K562 (cell line): ENCODE measurements at regions not wholly inside any gene's neighbourhood (a gene's known extent, or its start where the extent isn't known, plus 50 kb on each side); places are given as distances from the start of the nearest gene placed in this dataset.

Experiments
- ATAC-seq: fragments of 200-7000 bp; cut with Tn5 transposase; 3 replicates; pipeline ENCODE4 v1.9.1; 2020; ENCODE audit warnings: moderate library complexity
- BruUV-seq: library from RNA; stranded (reverse); fragments of 400-500 nt; replicated peaks from 2 replicates; lab custom pipeline; 2021; lab: Mats Ljungman, UMichigan
- CTCF ChIA-PET: fragments of 300-600 bp; formaldehyde crosslinking; extraction: SDS; loops from one replicate; lab custom pipeline; 2021; ENCODE audit warnings: low intra/inter-chr PET ratio; lab: Yijun Ruan, JAX
- POLR2A ChIA-PET: fragments of 300-600, 350-650 bp; sonication (Branson Sonifier 250); formaldehyde crosslinking; extraction: SDS; loops from one replicate; lab custom pipeline; 2021; ENCODE audit warnings: antibody characterized with exemption, inconsistent platforms; lab: Yijun Ruan, JAX
- DNase-seq, 4 experiments: peaks; one replicate each; pipeline versions ENCODE4 v3.0.0 to v3.0.0-alpha.2; 2011 to 2018; ENCODE audit warnings: low spot score in 3 of 4, mixed read lengths in 3 of 4; ENCODE audit errors: extremely low read depth in 1 of 4
- FAIRE-seq: peaks from 2 replicates; lab custom pipeline; 2011; peaks lifted over from hg19 to GRCh38; lab: Jason Lieb, UNC
- H2AFZ ChIP-seq: 2 replicates; pipeline ENCODE4 v1.6.0; 2011; ENCODE audit warnings: low read depth, low read length, control low read depth, inconsistent platforms
- H3K27ac ChIP-seq: fragments of 200-600 bp; 3 replicates; pipeline ENCODE4 v1.8.0; 2011; ENCODE audit warnings: low read depth, mild to moderate bottlenecking, control low read depth, inconsistent platforms, low read length, moderate library complexity, mixed read lengths; ENCODE audit errors: extremely low read depth
- H3K27me3 ChIP-seq, 2 experiments: fragments of 300-600 bp in 1 of 2; 2 replicates in 1 of 2; 3 replicates in 1 of 2; pipeline versions ENCODE4 v1.6.0 to v1.8.0; 2011; ENCODE audit warnings: inconsistent platforms in 2 of 2, low read length in 2 of 2, mild to moderate bottlenecking in 1 of 2, mixed read lengths in 1 of 2, moderate library complexity in 1 of 2; ENCODE audit not compliant: control insufficient read depth in 2 of 2, insufficient read depth in 2 of 2
- H3K36me3 ChIP-seq: fragments of 300-600 bp; 3 replicates; pipeline ENCODE4 v1.8.0; 2011; ENCODE audit warnings: mild to moderate bottlenecking, low read length, inconsistent platforms; ENCODE audit not compliant: control insufficient read depth, insufficient read depth
- H3K4me1 ChIP-seq, 2 experiments: fragments of 200-600 bp in 1 of 2; replicated peaks in 1 of 2; 2 replicates in 1 of 2; 3 replicates in 1 of 2; pipeline versions ENCODE4 v1.5.1 to v1.8.0; 2011; ENCODE audit warnings: inconsistent platforms in 2 of 2, low read length in 2 of 2, mild to moderate bottlenecking in 1 of 2, mixed read lengths in 1 of 2, moderate library complexity in 1 of 2; ENCODE audit not compliant: control insufficient read depth in 2 of 2, insufficient read depth in 2 of 2
- H3K4me2 ChIP-seq: 2 replicates; pipeline ENCODE4 v1.6.1; 2011; ENCODE audit warnings: low read length, control low read depth, inconsistent platforms, mixed read lengths; ENCODE audit not compliant: insufficient read depth
- H3K4me3 ChIP-seq: fragments of 200-600 bp; sonication (generic), shearing (Covaris generic); 2 replicates; pipeline ENCODE4 v1.5.1; 2016; ENCODE audit warnings: control low read depth, inconsistent platforms
- H3K79me2 ChIP-seq: fragments of 200-600 bp; 3 replicates; pipeline ENCODE4 v1.8.0; 2011; ENCODE audit warnings: low read length, inconsistent platforms; ENCODE audit not compliant: control insufficient read depth, insufficient read depth
- H3K9ac ChIP-seq, 2 experiments: 2 replicates each; pipeline versions ENCODE4 v1.6.0 to v1.6.1; 2011; ENCODE audit warnings: low read depth in 2 of 2, low read length in 2 of 2, control low read depth in 1 of 2, inconsistent platforms in 1 of 2, mild to moderate bottlenecking in 1 of 2, mixed read lengths in 1 of 2; ENCODE audit not compliant: insufficient read depth in 1 of 2
- H3K9me1 ChIP-seq: one replicate; pipeline ENCODE4 v1.6.0; 2011; ENCODE audit warnings: inconsistent platforms, mild to moderate bottlenecking, low read length, moderate library complexity; ENCODE audit not compliant: control insufficient read depth, insufficient read depth
- H3K9me3 ChIP-seq: replicated peaks from 2 replicates; pipeline ENCODE4 v1.5.1; 2011; ENCODE audit warnings: low read depth, low read length, inconsistent platforms; ENCODE audit not compliant: control insufficient read depth, insufficient read depth
- H4K20me1 ChIP-seq: replicated peaks from 2 replicates; pipeline ENCODE4 v1.6.1; 2011; ENCODE audit warnings: low read length, inconsistent platforms, mixed read lengths; ENCODE audit not compliant: control insufficient read depth, insufficient read depth
- BRD4 ChIP-seq: fragments of 200-600 bp; sonication (generic); IDR thresholded peaks from 2 replicates; pipeline ENCODE4 v1.6.1; 2017; ENCODE audit warnings: inconsistent platforms
- ETV6 ChIP-seq, 3 experiments: fragments of 150-350 bp in 1 of 3; sonication (generic) in 1 of 3; formaldehyde crosslinking in 1 of 3; IDR thresholded peaks; 2 replicates each; pipeline versions ENCODE4 v1.6.1 to v1.8.0; 2014 to 2022; ENCODE audit warnings: borderline replicate concordance in 2 of 3, low read depth in 2 of 3, antibody characterized with exemption in 1 of 3, low read length in 1 of 3, mild to moderate bottlenecking in 1 of 3, missing genetic modification reagents in 1 of 3
- GTF2E2 ChIP-seq: fragments of 200-800 bp; sonication (Bioruptor generic); IDR thresholded peaks from 2 replicates; pipeline ENCODE4 v1.6.1; 2016; ENCODE audit warnings: missing genetic modification characterization, missing compliant biosample characterization
- HCFC1 ChIP-seq: IDR thresholded peaks from 2 replicates; pipeline ENCODE4 v1.6.1; 2012; ENCODE audit warnings: low read depth, low read length, improper control_type of control experiment
- KDM5B ChIP-seq: fragments of 200-600 bp; sonication (generic); IDR thresholded peaks from 2 replicates; pipeline ENCODE4 v1.6.1; 2012; ENCODE audit warnings: low read depth, mild to moderate bottlenecking, moderate library complexity, low read length, control low read depth, inconsistent platforms; ENCODE audit not compliant: insufficient replicate concordance
- MTF1 ChIP-seq: fragments of 250-450 bp; sonication (Bioruptor Pico); IDR thresholded peaks from 2 replicates; pipeline ENCODE4 v1.9.0; 2021; ENCODE audit warnings: moderate library complexity, mild to moderate bottlenecking, inconsistent platforms, borderline replicate concordance
- POLR2B ChIP-seq: fragments of 450-650 bp; IDR thresholded peaks from 2 replicates; pipeline ENCODE4 v1.6.1; 2018; ENCODE audit warnings: low read depth; ENCODE audit not compliant: partially characterized antibody
- POLR2H ChIP-seq: IDR thresholded peaks from 2 replicates; pipeline ENCODE4 v1.6.1; 2016; ENCODE audit warnings: missing genetic modification characterization, low read depth, mild to moderate bottlenecking, control low read depth, missing compliant biosample characterization, moderate library complexity
- POLR3G ChIP-seq: IDR thresholded peaks from 2 replicates; pipeline ENCODE4 v1.6.1; 2011; ENCODE audit not compliant: insufficient read length, insufficient replicate concordance; ENCODE audit errors: extremely low read depth
- XRCC4 ChIP-seq: IDR thresholded peaks from one replicate; pipeline ENCODE4 v1.6.1; 2011; ENCODE audit not compliant: insufficient read depth, insufficient read length; ENCODE audit errors: extremely low read depth
- YBX1 ChIP-seq: fragments of 450-650 bp; IDR thresholded peaks from 2 replicates; pipeline ENCODE4 v1.7.1; 2016; ENCODE audit warnings: mild to moderate bottlenecking
- YY1 ChIP-seq, 3 experiments: IDR thresholded peaks; 2 replicates each; pipeline ENCODE4 v1.6.1; 2011; ENCODE audit warnings: low read length in 2 of 3, mild to moderate bottlenecking in 2 of 3, moderate library complexity in 2 of 3, borderline replicate concordance in 1 of 3, control low read depth in 1 of 3, low read depth in 1 of 3; ENCODE audit not compliant: insufficient read depth in 3 of 3, insufficient replicate concordance in 2 of 3, control insufficient read depth in 1 of 3, insufficient read length in 1 of 3; ENCODE audit errors: extremely low read depth in 1 of 3
- ZBTB7A ChIP-seq: IDR thresholded peaks from 2 replicates; pipeline ENCODE4 v1.6.1; 2011; ENCODE audit warnings: low read depth, mild to moderate bottlenecking, low read length, moderate library complexity, borderline replicate concordance; ENCODE audit not compliant: control insufficient read depth
- ZNF507 ChIP-seq: conservative IDR thresholded peaks from 2 replicates; pipeline ENCODE4 v1.6.1; 2017; ENCODE audit warnings: missing genetic modification characterization, missing compliant biosample characterization
- in situ Hi-C: fragments of 300-500 bp; cut with MboI; formaldehyde crosslinking; loops from 4 replicates; pipeline ENCODE4 v1.15.0; 2018; ENCODE audit warnings: inconsistent platforms, mixed read lengths
- intact Hi-C: fragments of 100-400 bp; cut with micrococcal nuclease; formaldehyde crosslinking; loops from 2 replicates; pipeline ENCODE4 v1.14.2; 2022
- TF ChIP-seq, protein P1 (sequence below): sonication (generic); formaldehyde crosslinking; IDR thresholded peaks from 2 replicates; pipeline ENCODE4 v1.8.1; 2023; ENCODE audit warnings: mild to moderate bottlenecking, missing genetic modification reagents
- TF ChIP-seq, protein P2 (sequence below): fragments of 450-650 bp; formaldehyde crosslinking; IDR thresholded peaks from 2 replicates; pipeline ENCODE4 v1.4.0; 2020; ENCODE audit warnings: mild to moderate bottlenecking, mixed read lengths

DNA sequence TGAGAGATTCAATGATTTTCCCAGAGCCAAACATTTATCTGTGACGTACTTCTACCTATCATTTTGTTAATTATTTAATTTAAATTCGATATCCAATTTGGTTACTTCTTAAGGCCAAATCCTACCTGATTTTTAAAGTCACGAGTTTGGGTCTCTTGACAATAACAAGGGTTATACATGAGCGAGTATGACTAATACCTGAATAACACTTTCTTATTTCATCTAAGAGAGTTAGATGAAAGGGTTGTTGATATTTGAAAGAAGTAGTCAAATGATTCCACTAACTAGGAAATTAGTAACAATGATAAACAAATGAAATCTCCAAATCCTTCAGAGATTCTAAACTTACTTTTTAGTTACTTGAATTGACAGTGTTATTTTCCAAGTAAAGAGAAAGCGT lies 1086.9 kb downstream of the XPNPEP1 start (continued):
- TF ChIP-seq GTF2E2 (tag): no peak
- no peak for TF ChIP-seq POLR2H (tag)
- no peak for TF ChIP-seq ZBTB7A
- TF ChIP-seq BRD4: no peak
- no peak for TF ChIP-seq YY1 (IDR thresholded peaks at IDR 0.05; ENCODE audit: borderline replicate concordance in 1 of 3, control insufficient read depth in 1 of 3, extremely low read depth in 1 of 3, insufficient read depth in 3 of 3, insufficient read length in 1 of 3, insufficient replicate concordance in 2 of 3, low read depth in 1 of 3, low read length in 2 of 3)
- TF ChIP-seq HCFC1: no peak
- no peak for TF ChIP-seq POLR2B
- no peak for TF ChIP-seq KDM5B
- no peak for TF ChIP-seq ZNF507 (tag)
- no peak for TF ChIP-seq ETV6 (IDR thresholded peaks at IDR 0.05; ENCODE audit: borderline replicate concordance in 1 of 2, low read depth in 2 of 2, low read length in 1 of 2)
- TF ChIP-seq ETV6 (CRISPR knock-in tag; IDR thresholded peaks at IDR 0.05; ENCODE audit: borderline replicate concordance): no peak

DNA sequence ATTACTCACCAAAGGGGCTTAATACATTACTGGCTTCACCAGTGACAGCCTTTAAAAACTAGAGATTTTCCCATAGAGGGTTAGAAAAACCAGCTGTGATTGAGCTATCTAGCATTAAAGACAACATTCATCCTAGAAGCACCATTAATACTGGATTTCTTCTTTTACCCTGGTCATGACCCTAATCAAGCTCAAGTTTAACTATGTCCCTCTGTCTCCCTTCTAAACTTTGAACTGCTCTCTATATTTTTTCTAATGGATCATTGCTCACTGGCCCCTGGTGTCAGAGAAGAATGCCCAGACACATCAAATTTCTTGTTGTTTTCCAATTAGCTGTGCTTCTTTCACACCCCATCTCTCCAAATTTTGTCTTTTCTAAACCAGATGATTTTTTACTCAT lies 1101.3 kb downstream of the XPNPEP1 start:
- DNase-seq (no peak), ATAC-seq (no peak), FAIRE-seq (no peak)
- Histone ChIP-seq H3K27ac (no peak overlapping the region), H3K27me3 (no peaks in the 10 kb centered on the region), H3K4me1 (no peaks in the 10 kb centered on the region), H4K20me1 (no peaks in the 10 kb centered on the region), H3K36me3 (no peaks in the 10 kb centered on the region), H3K9ac (no peak overlapping the region), H3K79me2 (no peaks in the 10 kb centered on the region), H3K9me1 (no peaks in the 10 kb centered on the region), H3K4me3 (no peak overlapping the region), H3K4me2 (no peak overlapping the region), H2AFZ (no peak overlapping the region), H3K9me3 (no peaks in the 10 kb centered on the region)
- CTCF ChIA-PET: no interaction called here
- no TSS peak for BruUV-seq
- TF ChIP-seq YBX1 (no peak), MTF1 (CRISPR knock-in tag) (no peak), POLR3G (no peak), XRCC4 (no peak)
- TF ChIP-seq, protein P1, sequence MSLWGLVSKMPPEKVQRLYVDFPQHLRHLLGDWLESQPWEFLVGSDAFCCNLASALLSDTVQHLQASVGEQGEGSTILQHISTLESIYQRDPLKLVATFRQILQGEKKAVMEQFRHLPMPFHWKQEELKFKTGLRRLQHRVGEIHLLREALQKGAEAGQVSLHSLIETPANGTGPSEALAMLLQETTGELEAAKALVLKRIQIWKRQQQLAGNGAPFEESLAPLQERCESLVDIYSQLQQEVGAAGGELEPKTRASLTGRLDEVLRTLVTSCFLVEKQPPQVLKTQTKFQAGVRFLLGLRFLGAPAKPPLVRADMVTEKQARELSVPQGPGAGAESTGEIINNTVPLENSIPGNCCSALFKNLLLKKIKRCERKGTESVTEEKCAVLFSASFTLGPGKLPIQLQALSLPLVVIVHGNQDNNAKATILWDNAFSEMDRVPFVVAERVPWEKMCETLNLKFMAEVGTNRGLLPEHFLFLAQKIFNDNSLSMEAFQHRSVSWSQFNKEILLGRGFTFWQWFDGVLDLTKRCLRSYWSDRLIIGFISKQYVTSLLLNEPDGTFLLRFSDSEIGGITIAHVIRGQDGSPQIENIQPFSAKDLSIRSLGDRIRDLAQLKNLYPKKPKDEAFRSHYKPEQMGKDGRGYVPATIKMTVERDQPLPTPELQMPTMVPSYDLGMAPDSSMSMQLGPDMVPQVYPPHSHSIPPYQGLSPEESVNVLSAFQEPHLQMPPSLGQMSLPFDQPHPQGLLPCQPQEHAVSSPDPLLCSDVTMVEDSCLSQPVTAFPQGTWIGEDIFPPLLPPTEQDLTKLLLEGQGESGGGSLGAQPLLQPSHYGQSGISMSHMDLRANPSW (CRISPR knock-in tag): no peak
- TF ChIP-seq, protein P2, sequence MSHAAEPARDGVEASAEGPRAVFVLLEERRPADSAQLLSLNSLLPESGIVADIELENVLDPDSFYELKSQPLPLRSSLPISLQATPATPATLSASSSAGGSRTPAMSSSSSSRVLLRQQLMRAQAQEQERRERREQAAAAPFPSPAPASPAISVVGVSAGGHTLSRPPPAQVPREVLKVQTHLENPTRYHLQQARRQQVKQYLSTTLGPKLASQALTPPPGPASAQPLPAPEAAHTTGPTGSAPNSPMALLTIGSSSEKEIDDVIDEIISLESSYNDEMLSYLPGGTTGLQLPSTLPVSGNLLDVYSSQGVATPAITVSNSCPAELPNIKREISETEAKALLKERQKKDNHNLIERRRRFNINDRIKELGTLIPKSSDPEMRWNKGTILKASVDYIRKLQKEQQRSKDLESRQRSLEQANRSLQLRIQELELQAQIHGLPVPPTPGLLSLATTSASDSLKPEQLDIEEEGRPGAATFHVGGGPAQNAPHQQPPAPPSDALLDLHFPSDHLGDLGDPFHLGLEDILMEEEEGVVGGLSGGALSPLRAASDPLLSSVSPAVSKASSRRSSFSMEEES (CRISPR knock-in tag): no peak
- intact Hi-C loops (no loop called here), in situ Hi-C loops (no loop called here)
- POLR2A ChIA-PET: no interaction called here
